Bronchial epithelial cell (primary cell): ENCODE measurements at regions not wholly inside any gene's neighbourhood (a gene's known extent, or its start where the extent isn't known, plus 50 kb on each side); places are given as distances from the start of the nearest gene placed in this dataset.

Experiments used
- DNase-seq: peaks from one replicate; pipeline ENCODE4 v3.0.0-alpha.2; 2010; ENCODE audit warnings: low read depth
- FAIRE-seq: peaks from 2 replicates; lab custom pipeline; 2011; peaks lifted over from hg19 to GRCh38; lab: Jason Lieb, UNC
- H3K27me3 ChIP-seq: 2 replicates; pipeline ENCODE4 v1.5.1; 2011; ENCODE audit warnings: low read length; ENCODE audit not compliant: control insufficient read depth, insufficient read depth
- H3K36me3 ChIP-seq: 2 replicates; pipeline ENCODE4 v1.5.1; 2011; ENCODE audit warnings: low read length; ENCODE audit not compliant: control insufficient read depth, insufficient read depth
- H3K4me3 ChIP-seq: 2 replicates; pipeline ENCODE4 v1.5.1; 2011; ENCODE audit warnings: mild to moderate bottlenecking, low read depth, low read length, control low read depth
- TF ChIP-seq, protein P1 (sequence below): IDR thresholded peaks from 2 replicates; pipeline ENCODE4 v1.5.1; 2011; ENCODE audit warnings: mild to moderate bottlenecking, moderate library complexity, low read length, control low read depth, inconsistent platforms; ENCODE audit not compliant: insufficient read depth, severe bottlenecking

DNA sequence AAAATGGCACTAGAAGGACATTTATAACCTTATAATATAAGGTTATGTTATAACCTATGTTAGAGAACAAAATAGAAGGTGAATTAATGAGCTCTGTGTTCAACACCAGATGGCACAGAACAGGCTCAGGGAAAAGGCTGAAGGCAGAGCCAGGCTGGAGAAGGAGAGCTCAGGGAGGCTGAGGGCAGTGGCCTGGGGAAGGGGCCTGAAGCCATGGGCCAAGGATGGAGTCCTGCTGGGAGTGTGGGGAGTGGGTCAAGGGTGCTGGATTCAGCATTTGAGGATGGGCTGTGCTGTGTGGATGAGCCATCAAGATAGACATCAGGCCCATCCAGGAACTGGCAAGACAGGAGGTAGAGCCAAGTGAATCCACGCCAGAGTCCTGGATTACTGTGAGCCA lies 218.8 kb downstream of the ZNF248 start:
- FAIRE-seq, result no peak
- no peaks in the 10 kb centered on the region for H3K27me3 ChIP-seq
- TF ChIP-seq, protein P1, sequence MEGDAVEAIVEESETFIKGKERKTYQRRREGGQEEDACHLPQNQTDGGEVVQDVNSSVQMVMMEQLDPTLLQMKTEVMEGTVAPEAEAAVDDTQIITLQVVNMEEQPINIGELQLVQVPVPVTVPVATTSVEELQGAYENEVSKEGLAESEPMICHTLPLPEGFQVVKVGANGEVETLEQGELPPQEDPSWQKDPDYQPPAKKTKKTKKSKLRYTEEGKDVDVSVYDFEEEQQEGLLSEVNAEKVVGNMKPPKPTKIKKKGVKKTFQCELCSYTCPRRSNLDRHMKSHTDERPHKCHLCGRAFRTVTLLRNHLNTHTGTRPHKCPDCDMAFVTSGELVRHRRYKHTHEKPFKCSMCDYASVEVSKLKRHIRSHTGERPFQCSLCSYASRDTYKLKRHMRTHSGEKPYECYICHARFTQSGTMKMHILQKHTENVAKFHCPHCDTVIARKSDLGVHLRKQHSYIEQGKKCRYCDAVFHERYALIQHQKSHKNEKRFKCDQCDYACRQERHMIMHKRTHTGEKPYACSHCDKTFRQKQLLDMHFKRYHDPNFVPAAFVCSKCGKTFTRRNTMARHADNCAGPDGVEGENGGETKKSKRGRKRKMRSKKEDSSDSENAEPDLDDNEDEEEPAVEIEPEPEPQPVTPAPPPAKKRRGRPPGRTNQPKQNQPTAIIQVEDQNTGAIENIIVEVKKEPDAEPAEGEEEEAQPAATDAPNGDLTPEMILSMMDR, result no peak

DNA sequence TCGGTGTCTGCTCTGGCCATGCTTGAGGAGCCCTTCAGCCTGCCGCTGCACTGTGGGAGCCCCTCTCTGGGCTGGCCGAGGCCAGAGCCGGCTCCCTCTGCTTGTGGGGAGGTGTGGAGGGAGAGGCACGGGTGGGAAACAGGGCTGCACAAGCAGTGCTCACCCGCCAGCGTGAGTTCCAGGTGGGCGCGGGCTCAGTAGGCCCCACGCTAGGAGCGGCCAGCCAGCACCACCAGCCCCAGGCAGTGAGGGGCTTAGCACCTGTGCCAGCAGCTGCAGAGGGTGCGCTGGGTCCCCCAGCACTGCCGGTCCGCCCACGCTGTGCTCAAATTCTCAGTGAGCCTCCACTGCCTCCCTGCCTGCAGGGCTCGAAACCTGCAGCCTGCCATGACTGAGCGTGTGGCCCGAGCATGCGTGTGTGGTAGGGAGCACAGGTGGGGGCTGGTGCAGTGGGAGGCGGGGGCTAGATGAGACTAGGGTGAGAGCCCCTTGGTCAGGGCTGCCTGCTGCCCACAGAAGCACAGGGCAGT lies 223.0 kb downstream of the ZNF248 start:
- Histone ChIP-seq H3K4me3 (no peak overlapping the region), H3K27me3 (no peaks in the 10 kb centered on the region), H3K36me3 (no peaks in the 10 kb centered on the region)
- FAIRE-seq, result no peak
- DNase-seq, result no peak
- TF ChIP-seq, protein P1, result no peak

More for the DNA sequence above, 218.8 kb downstream of the ZNF248 start:
- no peak overlapping the region for H3K4me3 ChIP-seq
- H3K36me3 ChIP-seq, result no peaks in the 10 kb centered on the region
- no peak for DNase-seq

DNA sequence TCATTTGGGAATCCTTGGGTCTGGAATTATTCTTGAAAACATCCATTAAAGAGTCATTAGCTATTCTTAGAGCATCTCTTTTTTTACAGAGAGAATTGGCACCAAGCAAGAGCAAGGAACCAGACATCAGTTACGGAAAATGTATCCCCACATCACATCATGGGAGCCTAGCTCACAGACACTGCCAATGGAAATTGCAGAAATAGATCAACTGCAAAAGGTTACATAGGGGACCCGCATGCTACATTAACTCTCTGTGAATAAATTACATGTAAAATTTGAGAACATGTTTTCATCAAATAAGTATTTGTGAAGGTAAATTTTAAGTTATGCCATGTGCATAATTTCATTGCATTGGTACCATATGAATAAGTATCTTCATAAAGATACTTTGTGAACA lies 224.8 kb downstream of the ZNF248 start:
- no peaks in the 10 kb centered on the region for H3K27me3 ChIP-seq
- H3K4me3 ChIP-seq, result no peak overlapping the region
- TF ChIP-seq, protein P1, result no peak
- FAIRE-seq, result no peak
- H3K36me3 ChIP-seq, result no peaks in the 10 kb centered on the region
- DNase-seq, result no peak

DNA sequence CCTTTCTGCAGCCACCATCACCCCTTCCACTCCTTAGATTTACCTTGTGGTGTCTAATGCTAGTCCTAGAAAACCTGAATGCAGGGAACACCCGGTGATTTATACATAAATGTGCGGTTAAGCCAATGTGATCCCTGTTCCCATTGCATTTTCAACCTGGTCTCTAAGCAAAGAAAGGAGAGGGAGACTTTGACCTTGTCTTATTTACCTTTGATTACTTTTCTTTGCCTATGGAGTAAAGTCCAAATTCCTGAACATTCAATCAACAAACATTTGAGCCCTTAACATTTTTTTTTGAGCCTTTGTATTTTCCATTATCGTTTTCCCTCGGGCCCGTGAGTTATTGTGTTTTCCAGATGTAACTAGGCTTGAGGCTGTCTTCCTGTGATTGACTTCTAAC lies 233.9 kb downstream of the ZNF248 start:
- FAIRE-seq, result no peak
- TF ChIP-seq, protein P1, result no peak

DNA sequence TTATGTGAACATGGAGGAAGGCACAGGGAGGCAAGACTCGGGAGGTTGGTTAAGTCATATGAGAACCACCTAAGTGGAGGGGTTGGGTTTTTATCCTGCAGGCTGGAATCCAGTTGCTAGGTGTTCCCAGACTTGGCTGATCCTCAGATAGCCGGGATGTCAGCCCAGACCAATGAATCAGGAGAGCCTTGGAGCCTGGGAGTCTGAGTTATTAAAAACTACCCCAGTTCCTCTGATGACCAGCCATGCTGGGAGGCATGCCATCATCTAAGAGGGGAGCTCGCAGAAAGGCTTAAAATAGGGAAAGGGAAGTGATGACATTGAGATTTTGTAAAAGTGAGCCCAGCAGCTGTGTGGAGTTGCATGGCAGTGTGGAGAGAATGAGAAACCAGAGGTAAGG lies 238.1 kb downstream of the ZNF248 start:
- Histone ChIP-seq H3K4me3 (no peak overlapping the region), H3K36me3 (no peaks in the 10 kb centered on the region), H3K27me3 (no peaks in the 10 kb centered on the region)
- FAIRE-seq (no peak), DNase-seq (no peak)
- TF ChIP-seq, protein P1, result no peak

More for the DNA sequence above, 233.9 kb downstream of the ZNF248 start:
- Histone ChIP-seq H3K4me3 (no peak overlapping the region), H3K36me3 (no peaks in the 10 kb centered on the region), H3K27me3 (no peaks in the 10 kb centered on the region)
- no peak for DNase-seq

DNA sequence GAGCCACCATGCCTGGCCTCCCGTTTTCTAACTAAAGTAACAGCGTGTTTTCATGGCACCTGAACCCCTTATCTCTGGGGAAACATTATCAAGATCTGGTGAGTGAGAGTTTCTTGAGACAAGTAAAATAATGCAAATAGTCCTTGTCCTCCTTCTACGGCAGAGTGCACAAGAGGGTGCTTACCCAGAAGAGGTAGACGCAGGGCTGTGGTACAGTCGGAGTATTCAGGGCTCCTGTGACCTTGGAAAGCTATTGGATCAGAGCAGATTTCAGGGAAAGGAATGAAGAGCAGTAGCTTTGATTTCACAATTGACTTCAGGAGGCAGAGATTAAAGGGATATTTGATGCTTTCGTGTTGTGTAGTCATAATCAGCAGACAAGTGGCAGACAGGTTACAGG lies 269.1 kb downstream of the ZNF248 start:
- FAIRE-seq (peak; percentile 13), DNase-seq (no peak)
- Histone ChIP-seq H3K4me3 (no peak overlapping the region), H3K27me3 (no peaks in the 10 kb centered on the region), H3K36me3 (no peaks in the 10 kb centered on the region)
- TF ChIP-seq, protein P1, result no peak
